Smooth muscle cell (in vitro differentiated cells): ENCODE measurements at regions not wholly inside any gene's neighbourhood (a gene's known extent, or its start where the extent isn't known, plus 50 kb on each side); places are given as distances from the start of the nearest gene placed in this dataset.

ENCODE experiments used
- DNase-seq: peaks from one replicate; lab custom pipeline; 2025; ENCODE audit not compliant: unreplicated experiment; lab: John Stamatoyannopoulos, UW
- H2AFZ ChIP-seq: fragments of 200-600 bp; sonication (generic); 2 replicates; pipeline ENCODE4 v1.6.0; 2016; ENCODE audit warnings: antibody characterized with exemption, low read depth, mild to moderate bottlenecking
- H3F3A ChIP-seq: fragments of 200-600 bp; sonication (generic); 2 replicates; pipeline ENCODE4 v1.6.0; 2017; ENCODE audit warnings: antibody characterized with exemption, low read depth
- H3K27ac ChIP-seq: fragments of 200-600 bp; sonication (generic); 2 replicates; pipeline ENCODE4 v1.5.1; 2016; ENCODE audit warnings: low read depth, mild to moderate bottlenecking
- H3K27me3 ChIP-seq: fragments of 200-600 bp; sonication (generic); 2 replicates; pipeline ENCODE4 v1.6.1; 2016; ENCODE audit warnings: low read depth, mild to moderate bottlenecking
- H3K36me3 ChIP-seq: fragments of 200-600 bp; sonication (generic); 2 replicates; pipeline ENCODE4 v1.5.1; 2016; ENCODE audit warnings: low read depth
- H3K4me1 ChIP-seq: fragments of 200-600 bp; sonication (generic); 2 replicates; pipeline ENCODE4 v1.5.1; 2016; ENCODE audit warnings: low read depth
- H3K4me2 ChIP-seq: fragments of 200-600 bp; sonication (generic); 2 replicates; pipeline ENCODE4 v1.6.0; 2016; ENCODE audit warnings: mild to moderate bottlenecking
- H3K4me3 ChIP-seq: fragments of 200-600 bp; sonication (generic); 2 replicates; pipeline ENCODE4 v1.5.1; 2016; ENCODE audit warnings: mild to moderate bottlenecking
- H3K79me2 ChIP-seq: fragments of 200-600 bp; sonication (generic); 2 replicates; pipeline ENCODE4 v1.6.0; 2016; ENCODE audit warnings: low read depth, mild to moderate bottlenecking
- H3K9ac ChIP-seq: fragments of 200-600 bp; sonication (generic); 2 replicates; pipeline ENCODE4 v1.6.0; 2016; ENCODE audit warnings: low read depth
- H3K9me3 ChIP-seq: fragments of 200-600 bp; sonication (generic); replicated peaks from 2 replicates; pipeline ENCODE4 v1.5.1; 2016; ENCODE audit warnings: low read depth
- H4K20me1 ChIP-seq: fragments of 200-600 bp; sonication (generic); 2 replicates; pipeline ENCODE4 v1.6.0; 2016; ENCODE audit warnings: low read depth
- CTCF ChIP-seq: fragments of 200-600 bp; sonication (generic); IDR thresholded peaks from 2 replicates; pipeline ENCODE4 v1.5.1; 2017; ENCODE audit warnings: borderline replicate concordance, mild to moderate bottlenecking, antibody characterized with exemption; ENCODE audit not compliant: insufficient read depth, poor library complexity, severe bottlenecking
- WGBS: methylation state at CpG from one replicate; pipeline ENCODE4 v1.1.7; 2016; ENCODE audit warnings: low lambda C conversion rate; 5-methylcytosine and 5-hydroxymethylcytosine counted together

GRCh38 chr3:56919137-56919796 lies 117.5 kb upstream of the ARHGEF3 start:
- WGBS, result 92% methylated on average over 5 of the region's 5 CpGs
- H3K4me2 ChIP-seq, result no peak overlapping the region
- H3F3A ChIP-seq, result no peaks in the 10 kb centered on the region
- no peaks in the 10 kb centered on the region for H4K20me1 ChIP-seq
- H2AFZ ChIP-seq, result no peak overlapping the region
- DNase-seq, result no peak
- no peaks in the 10 kb centered on the region for H3K79me2 ChIP-seq
- H3K27me3 ChIP-seq, result no peaks in the 10 kb centered on the region
- H3K36me3 ChIP-seq, result no peaks in the 10 kb centered on the region
- no peaks in the 10 kb centered on the region for H3K9me3 ChIP-seq
- no peak overlapping the region for H3K4me3 ChIP-seq
- H3K4me1 ChIP-seq, result peaks cover 19% of the 10 kb centered on the region
- TF ChIP-seq CTCF, result no peak
- no peak overlapping the region for H3K27ac ChIP-seq
- H3K9ac ChIP-seq, result no peak overlapping the region

- H4K20me1 ChIP-seq, result no peaks in the 10 kb centered on the region
- H3K4me3 ChIP-seq, result no peak overlapping the region
- H3K4me1 ChIP-seq, result peaks cover 8% of the 10 kb centered on the region
- H3K9ac ChIP-seq, result no peak overlapping the region
- no peaks in the 10 kb centered on the region for H3K36me3 ChIP-seq
- H3K27me3 ChIP-seq, result no peaks in the 10 kb centered on the region
- no peak overlapping the region for H3K27ac ChIP-seq
- no peak for TF ChIP-seq CTCF
- no peak for DNase-seq
- H3F3A ChIP-seq, result no peaks in the 10 kb centered on the region
- 80% methylated on average over 7 of the region's 7 CpGs for WGBS
- H3K4me2 ChIP-seq, result no peak overlapping the region
- no peak overlapping the region for H2AFZ ChIP-seq
- no peaks in the 10 kb centered on the region for H3K9me3 ChIP-seq
- H3K79me2 ChIP-seq, result no peaks in the 10 kb centered on the region
Observed at GRCh38 chr3:56918111-56918568, 116.4 kb upstream of the ARHGEF3 start.

- DNase-seq, result no peak
- WGBS, result 77% methylated on average over 7 of the region's 7 CpGs
Observed at GRCh38 chr3:56917361-56918110, 115.8 kb upstream of the ARHGEF3 start.

More at GRCh38 chr3:56917361-56918110, 115.8 kb upstream of the ARHGEF3 start:
- H3K9ac ChIP-seq, result no peak overlapping the region
- H3K27me3 ChIP-seq, result no peaks in the 10 kb centered on the region
- H3F3A ChIP-seq, result no peaks in the 10 kb centered on the region
- H3K79me2 ChIP-seq, result no peaks in the 10 kb centered on the region
- H3K4me3 ChIP-seq, result no peak overlapping the region
- H3K9me3 ChIP-seq, result no peaks in the 10 kb centered on the region
- no peak overlapping the region for H2AFZ ChIP-seq
- peaks cover 7% of the 10 kb centered on the region for H3K4me1 ChIP-seq
- TF ChIP-seq CTCF, result no peak
- no peak overlapping the region for H3K4me2 ChIP-seq
- H3K36me3 ChIP-seq, result no peaks in the 10 kb centered on the region
- no peak overlapping the region for H3K27ac ChIP-seq
- H4K20me1 ChIP-seq, result no peaks in the 10 kb centered on the region
